GM08714 (cell line): ENCODE measurements at regions not wholly inside any gene's neighbourhood (a gene's known extent, or its start where the extent isn't known, plus 50 kb on each side); places are given as distances from the start of the nearest gene placed in this dataset.
"Not testable (repeated sequence)": the region's sequence is repeated elsewhere in the genome, so short reads cannot be mapped to it uniquely, and the experiment has no call there.

Experiments used
- H3K4me3 ChIP-seq: fragments of 200-500 bp; sonication (Bioruptor generic); 2 replicates; pipeline ENCODE4 v1.5.1; 2014; ENCODE audit warnings: mild to moderate bottlenecking, low read length, inconsistent platforms
- ZNF274 ChIP-seq: IDR thresholded peaks from 2 replicates; pipeline ENCODE4 v1.6.1; 2012; ENCODE audit warnings: mild to moderate bottlenecking, low read depth, low read length

GRCh38 chr14:53847881-53848280 is 108.7 kb downstream of the BMP4 start:
- no peak overlapping the region for H3K4me3 ChIP-seq
- TF ChIP-seq ZNF274 = no peak

- TF ChIP-seq ZNF274 = no peak
- no peak overlapping the region for H3K4me3 ChIP-seq
These were observed 109.6 kb downstream of the BMP4 start for GRCh38 chr14:53847057-53847456.

DNA sequence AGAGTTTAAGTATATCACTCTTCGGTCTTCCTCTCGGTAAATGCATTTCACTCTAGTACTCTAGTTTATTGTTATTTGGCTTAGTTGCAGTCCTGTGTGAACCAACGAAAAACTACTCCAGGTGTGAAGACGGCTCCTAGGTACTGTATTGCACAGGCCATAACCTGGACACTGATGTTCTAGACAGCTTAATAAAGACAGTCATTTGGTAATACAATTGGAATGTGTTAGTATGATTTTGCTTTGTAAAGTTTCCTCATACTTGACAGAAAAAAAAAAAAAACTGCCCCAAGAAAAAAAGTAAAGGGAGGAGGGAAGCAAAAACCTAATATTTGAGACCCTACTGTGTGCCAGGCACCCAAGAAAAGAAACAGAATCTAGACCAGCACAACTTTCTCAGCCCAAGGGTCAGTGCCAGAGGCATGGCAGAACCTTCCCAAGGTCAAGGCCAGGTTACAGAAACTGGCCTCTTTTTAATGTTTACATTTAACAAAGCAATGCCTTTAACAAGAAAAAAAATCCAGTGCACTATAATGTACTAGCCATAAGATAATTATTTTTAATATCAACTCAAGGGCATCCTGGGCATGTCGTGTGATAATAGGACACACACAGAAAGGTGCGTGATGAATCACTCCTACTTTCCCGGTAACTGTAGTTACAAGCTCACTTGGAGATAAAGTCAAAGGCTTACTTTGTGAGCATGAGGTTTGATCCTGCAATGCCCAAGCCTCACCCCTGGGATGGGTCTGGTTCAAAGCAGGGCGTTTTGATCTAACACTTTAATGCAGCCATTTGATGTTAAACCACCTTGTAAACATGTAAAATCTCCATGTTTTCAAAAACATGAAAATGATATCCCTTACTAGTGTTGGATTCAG is 110.6 kb downstream of the BMP4 start:
- no peak for TF ChIP-seq ZNF274
- no peak overlapping the region for H3K4me3 ChIP-seq

DNA sequence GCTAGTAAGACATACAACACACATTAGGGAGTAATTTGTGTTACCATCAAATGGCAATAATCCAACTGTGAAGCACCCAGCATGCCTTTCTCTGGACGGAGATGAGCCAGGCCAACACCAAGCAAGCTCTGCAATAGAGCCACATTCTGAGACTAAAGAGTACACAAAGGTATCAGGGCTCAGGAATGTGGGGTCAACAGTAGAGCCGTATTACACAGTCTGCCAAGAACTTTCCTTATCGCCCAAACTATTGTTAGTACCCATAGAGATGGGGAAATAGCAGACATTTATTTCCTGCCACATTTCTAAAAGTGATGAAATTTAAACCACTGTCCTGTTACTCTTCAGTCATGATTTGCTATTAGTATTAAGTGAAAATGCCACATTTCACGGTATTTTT is 113.7 kb downstream of the BMP4 start:
- no peak for TF ChIP-seq ZNF274
- H3K4me3 ChIP-seq = no peak overlapping the region

GRCh38 chr14:53841109-53842099 is 115.2 kb downstream of the BMP4 start:
- no peak overlapping the region for H3K4me3 ChIP-seq
- TF ChIP-seq ZNF274 = no peak

- no peak overlapping the region for H3K4me3 ChIP-seq
- no peak for TF ChIP-seq ZNF274
These were observed 116.2 kb downstream of the BMP4 start for GRCh38 chr14:53840444-53840843.

- no peak overlapping the region for H3K4me3 ChIP-seq
- TF ChIP-seq ZNF274 = no peak
These were observed 118.3 kb downstream of the BMP4 start for GRCh38 chr14:53838374-53838773.

DNA sequence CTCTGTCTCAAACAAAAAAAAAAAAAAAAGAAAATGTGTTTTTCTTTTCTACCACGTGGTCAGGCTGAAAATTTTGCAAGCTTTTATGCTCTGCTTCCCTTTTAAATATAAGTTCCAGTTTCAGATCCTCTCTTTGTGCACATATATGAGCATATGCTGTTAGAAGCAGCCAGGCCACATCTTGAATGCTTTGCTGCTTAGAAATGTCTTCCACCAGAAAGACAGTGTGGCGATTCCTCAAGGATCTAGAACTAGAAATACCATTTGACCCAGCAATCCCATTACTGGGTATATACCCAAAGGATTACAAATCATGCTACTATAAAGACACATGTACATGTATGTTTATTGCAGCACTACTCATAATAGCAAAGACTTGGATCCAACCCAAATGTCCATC is 119.0 kb downstream of the BMP4 start:
- not testable (repeated sequence) for H3K4me3 ChIP-seq

DNA sequence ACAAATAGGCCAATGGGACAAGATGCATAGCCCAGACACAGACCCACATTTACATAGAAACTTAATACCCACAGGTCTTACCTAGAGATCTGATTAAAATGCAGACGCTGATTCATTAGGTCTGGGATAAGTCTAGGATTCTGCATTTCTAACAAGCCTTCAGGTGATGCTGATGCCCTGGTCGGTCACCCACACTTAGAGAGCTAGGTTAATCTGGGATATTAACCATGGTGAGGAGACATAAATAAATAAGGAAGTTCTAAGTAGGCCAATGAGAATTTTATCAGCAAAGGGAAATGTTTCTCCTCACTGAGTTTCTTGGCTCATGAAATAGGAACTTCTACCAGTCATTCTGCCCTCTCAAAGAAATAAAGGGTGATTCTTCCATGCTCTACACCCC is 120.1 kb downstream of the BMP4 start:
- H3K4me3 ChIP-seq = no peak overlapping the region
- TF ChIP-seq ZNF274 = no peak

DNA sequence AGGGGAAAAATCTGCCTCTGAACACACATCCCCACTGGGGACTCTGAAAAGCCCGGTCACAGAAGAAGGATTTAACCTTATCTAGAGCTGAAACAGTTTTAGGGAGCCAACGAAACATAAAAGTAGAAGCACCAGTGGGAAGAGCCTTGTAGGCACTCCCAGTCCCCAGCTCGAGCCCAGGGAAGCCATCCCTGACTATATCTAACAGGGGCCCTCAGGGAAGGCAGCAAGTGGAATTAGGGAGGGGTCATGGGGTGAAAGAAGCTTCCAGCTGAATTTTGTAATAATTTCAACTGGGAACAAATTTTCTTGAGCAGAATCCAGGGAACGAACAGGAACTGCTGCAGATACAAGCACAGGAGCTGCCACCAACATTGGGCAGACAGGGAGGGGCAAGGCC is 127.8 kb downstream of the BMP4 start:
- H3K4me3 ChIP-seq = no peak overlapping the region
- TF ChIP-seq ZNF274 = no peak

DNA sequence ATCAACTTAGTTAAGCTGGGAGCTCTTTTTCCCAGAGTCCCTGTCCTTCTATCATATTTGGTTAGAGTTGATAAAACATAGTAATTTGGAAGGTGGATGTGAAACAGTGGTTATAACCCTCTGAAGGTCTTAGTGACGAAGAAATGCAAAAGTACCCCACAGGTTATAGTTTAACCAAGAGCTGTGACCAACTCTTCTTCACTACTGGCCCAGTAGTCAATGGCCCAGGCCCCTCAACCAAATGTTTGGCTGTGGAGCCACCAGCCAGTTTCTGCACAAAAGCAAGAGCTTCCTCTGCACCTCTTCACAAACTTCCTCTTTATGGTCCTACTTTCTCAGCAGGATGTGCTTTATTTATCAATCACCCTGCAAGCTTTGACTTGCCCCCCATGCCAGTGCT is 132.6 kb downstream of the BMP4 start:
- no peak overlapping the region for H3K4me3 ChIP-seq
- TF ChIP-seq ZNF274 = no peak

DNA sequence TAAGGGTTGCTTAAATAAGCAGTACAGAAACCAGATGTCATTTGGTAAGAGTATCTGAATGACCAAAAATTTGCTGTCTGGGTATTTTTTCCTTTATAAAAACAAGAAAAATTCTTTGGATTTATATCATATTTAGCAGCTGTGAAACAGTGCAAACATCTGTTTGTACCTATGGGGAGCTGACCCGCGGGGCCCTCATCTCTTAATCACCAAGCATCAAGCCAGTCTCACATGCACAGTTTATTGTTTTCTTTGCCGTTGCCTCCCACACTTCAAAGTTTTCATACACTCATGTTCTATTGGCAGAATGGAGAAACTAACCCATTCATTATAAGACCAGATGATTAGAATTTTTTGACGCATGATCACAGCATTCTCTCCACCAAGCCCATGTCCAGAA is 142.2 kb downstream of the BMP4 start:
- no peak for TF ChIP-seq ZNF274

DNA sequence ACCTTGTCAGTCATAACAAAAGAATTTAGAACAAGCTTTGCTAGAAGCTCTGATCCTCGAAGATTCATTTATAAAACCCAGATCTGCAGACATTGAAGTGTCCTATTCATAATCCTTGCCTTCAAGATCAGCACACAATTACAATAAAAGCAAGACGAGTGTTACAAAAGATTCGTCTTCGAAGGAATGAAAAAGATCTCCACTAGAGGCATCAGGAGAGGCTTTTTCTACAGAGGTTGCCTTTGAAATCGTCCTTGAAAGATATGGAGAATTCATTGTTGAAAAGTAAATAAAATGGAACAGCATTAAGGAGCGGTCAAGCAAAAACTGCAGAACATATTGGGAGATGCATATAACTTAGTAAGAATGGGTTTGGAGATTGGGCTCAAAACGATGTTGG is 146.4 kb downstream of the BMP4 start:
- no peak for TF ChIP-seq ZNF274
- no peak overlapping the region for H3K4me3 ChIP-seq

More for the DNA sequence above, 142.2 kb downstream of the BMP4 start:
- H3K4me3 ChIP-seq = no peak overlapping the region

DNA sequence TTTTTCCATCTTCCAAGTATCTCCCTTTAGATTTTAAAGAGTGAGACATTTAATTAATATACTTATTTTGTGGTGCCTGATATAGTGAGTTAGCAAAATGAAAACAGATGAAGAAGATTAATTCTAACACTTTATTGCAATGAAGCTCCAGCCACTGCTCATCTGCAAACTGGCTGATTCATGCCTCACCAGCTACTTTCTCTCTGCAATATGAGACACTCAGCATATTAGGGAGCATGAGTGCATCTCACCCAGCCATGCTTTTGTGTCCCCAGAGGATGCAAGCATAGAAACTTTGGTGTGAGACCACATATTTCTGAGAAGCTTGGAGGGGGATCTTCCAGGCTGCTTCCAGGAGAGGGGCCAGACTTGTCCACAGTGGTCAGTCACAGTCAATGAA is 148.6 kb downstream of the BMP4 start:
- H3K4me3 ChIP-seq = no peak overlapping the region
- no peak for TF ChIP-seq ZNF274

DNA sequence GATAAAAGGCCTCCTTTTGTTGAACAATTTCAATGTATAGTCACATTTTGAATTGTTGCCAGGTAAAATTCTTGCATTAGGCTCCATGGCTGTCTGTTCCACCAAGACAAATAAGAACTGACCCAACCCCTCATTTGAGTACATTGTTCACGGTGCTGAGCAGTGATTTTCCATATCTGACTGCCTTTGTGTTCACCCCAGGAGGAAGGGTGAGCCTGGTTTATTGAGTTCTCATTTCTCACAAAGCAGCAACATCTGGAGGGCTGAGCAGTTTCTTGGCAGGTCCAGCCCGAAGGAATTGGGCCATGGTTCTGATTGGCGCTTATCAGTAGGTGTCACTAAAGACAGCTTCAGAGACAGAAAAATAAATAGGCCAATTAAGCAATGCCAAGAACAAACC is 149.1 kb downstream of the BMP4 start:
- no peak overlapping the region for H3K4me3 ChIP-seq
- no peak for TF ChIP-seq ZNF274
